Epithelial cell of esophagus (primary cell): ENCODE measurements at regions not wholly inside any gene's neighbourhood (a gene's known extent, or its start where the extent isn't known, plus 50 kb on each side); places are given as distances from the start of the nearest gene placed in this dataset.

ENCODE experiments used
- DNase-seq: peaks from one replicate; pipeline ENCODE4 v3.0.0; 2010; ENCODE audit warnings: low read depth
- H3K4me3 ChIP-seq: 2 replicates; pipeline ENCODE4 v1.5.1; 2011; ENCODE audit warnings: mild to moderate bottlenecking, low read length, control low read depth
- TF ChIP-seq, protein P1 (sequence below): IDR thresholded peaks from 2 replicates; pipeline ENCODE4 v1.5.1; 2011; ENCODE audit warnings: low read depth, mild to moderate bottlenecking, low read length, control low read depth, inconsistent platforms; ENCODE audit not compliant: insufficient read depth; ENCODE audit errors: missing control alignments

DNA sequence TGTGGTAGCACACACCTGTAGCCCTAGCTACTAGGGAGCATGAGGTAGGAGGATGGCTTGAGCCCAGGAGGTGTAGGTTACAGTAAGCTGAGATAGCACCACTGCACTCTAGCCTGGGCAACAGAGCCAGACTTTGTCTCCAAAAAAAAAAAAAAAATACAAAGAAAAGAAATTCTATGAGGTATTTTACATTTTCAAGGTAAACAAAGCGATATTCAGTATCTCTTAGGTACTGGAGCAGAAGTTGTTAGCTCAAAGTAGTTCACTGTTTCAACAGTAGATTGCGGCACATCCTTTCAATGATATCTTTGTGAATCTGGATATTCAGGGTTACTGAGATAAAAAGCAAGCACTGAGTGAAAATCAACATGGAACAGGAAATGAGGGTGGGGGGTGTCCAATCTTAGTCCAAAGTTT, 318.5 kb downstream of the ZNF621 start:
- TF ChIP-seq, protein P1, sequence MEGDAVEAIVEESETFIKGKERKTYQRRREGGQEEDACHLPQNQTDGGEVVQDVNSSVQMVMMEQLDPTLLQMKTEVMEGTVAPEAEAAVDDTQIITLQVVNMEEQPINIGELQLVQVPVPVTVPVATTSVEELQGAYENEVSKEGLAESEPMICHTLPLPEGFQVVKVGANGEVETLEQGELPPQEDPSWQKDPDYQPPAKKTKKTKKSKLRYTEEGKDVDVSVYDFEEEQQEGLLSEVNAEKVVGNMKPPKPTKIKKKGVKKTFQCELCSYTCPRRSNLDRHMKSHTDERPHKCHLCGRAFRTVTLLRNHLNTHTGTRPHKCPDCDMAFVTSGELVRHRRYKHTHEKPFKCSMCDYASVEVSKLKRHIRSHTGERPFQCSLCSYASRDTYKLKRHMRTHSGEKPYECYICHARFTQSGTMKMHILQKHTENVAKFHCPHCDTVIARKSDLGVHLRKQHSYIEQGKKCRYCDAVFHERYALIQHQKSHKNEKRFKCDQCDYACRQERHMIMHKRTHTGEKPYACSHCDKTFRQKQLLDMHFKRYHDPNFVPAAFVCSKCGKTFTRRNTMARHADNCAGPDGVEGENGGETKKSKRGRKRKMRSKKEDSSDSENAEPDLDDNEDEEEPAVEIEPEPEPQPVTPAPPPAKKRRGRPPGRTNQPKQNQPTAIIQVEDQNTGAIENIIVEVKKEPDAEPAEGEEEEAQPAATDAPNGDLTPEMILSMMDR: no peak
- DNase-seq: no peak
- no peak overlapping the region for H3K4me3 ChIP-seq

DNA sequence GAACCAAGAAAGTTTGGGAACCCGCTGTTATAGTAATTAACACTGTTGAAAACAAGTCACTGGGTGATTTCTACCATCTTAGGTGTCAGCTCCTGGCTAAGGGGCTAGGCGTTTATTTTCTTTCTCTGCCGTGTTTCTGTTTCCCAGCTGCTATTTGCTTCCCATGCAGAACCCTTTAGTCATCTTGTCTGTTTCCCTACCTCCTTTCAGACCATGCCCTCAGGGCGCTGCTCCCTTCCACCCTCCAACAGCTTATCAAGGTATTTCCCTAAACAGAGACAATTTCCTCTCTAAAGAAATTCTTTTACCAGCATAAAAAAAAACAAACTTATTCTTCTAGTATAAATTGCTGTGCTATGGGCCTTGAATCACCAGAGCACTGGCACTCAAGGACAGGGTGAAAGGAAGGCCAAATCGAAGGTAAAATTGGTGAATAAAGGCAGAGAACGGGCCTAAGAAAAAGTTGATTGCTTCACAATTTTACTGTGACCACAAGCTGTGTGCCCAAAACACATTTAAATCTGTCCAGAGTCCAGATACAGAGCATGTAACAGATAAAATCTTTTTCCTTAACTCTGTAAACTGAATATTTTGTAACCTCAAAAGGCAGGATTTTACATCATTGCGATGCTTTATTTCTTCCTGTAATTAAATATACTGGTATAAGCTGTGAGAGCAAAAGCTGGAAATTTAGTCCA, 319.2 kb downstream of the ZNF621 start:
- TF ChIP-seq, protein P1: no peak
- DNase-seq: peak; percentile 86
- H3K4me3 ChIP-seq: no peak overlapping the region

DNA sequence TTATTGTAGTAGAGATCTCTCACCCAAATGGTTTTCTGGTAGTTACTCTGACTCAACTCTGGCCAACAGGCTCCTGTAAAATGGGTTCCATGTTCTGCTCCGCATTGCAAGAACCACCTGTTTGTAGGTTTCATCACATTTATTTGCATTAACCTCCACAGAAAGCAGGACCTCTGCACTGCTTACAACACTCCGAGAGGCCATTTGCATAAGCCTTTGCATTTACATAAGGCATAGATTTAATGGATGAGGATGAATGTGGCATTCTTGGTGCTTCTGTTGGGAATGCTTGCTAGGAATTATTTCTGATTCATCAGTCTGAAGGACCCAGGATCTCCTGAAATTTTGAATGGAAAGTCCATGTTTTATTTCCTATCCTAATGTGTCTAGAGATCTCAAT, 320.1 kb downstream of the ZNF621 start:
- H3K4me3 ChIP-seq: no peak overlapping the region
- DNase-seq: no peak
- TF ChIP-seq, protein P1: no peak

DNA sequence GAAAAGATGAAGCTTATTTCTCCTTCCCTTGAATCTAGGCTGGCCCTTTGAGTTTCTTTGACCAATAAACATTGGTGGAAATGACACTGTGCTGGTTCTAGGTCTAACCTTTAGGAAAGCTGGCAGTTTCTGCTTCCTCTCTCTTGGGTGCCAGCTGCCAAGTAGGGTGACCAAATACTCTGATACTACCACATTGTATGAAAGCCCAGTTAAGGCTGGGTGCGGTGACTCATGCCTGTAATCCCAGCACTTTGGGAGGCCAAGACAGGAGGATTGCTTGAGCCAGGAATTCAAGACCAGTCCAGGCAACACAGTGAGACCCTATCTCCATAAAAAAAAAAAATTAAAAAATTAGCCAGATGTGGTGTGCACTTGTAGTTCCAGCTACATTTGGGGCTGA, 320.7 kb downstream of the ZNF621 start:
- TF ChIP-seq, protein P1: no peak
- DNase-seq: no peak
- no peak overlapping the region for H3K4me3 ChIP-seq

DNA sequence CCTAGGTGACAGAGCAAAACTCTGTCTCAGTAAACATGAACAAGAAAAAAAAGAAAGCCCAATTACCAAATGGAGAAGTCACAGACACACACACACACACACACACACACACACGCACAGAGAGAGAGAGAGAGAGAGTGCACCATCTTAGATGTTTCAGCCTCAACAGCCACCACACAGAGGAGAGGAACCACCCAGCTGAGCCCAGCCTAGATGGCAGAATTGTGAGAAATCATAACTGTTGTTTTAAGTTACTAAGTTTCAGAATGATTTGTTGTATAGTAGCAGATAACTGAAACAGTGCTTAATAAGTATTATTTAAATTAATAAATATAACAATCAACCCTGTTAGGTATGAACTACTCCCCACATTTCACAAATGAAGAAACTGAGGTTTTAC, 321.2 kb downstream of the ZNF621 start:
- no peak overlapping the region for H3K4me3 ChIP-seq
- TF ChIP-seq, protein P1: no peak
- no peak for DNase-seq

DNA sequence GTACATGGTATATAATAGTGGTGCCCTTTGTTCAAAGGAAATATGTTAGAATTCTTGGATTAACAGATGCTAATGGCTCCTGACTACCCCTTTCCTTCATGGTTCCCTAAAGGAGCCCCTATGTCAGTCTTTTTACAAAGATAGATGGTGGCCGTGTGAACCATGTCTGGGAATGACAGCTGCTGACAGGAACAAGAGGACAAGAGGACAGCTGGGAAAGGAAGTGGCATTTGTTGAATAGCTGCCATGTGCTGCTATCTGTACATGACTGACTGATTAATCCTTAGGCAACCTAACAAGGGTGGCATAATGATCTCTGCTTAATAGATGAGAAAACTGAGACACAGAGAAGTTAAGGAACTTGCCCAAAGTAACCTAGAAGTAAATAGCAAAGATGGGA, 321.7 kb downstream of the ZNF621 start:
- TF ChIP-seq, protein P1: no peak

DNA sequence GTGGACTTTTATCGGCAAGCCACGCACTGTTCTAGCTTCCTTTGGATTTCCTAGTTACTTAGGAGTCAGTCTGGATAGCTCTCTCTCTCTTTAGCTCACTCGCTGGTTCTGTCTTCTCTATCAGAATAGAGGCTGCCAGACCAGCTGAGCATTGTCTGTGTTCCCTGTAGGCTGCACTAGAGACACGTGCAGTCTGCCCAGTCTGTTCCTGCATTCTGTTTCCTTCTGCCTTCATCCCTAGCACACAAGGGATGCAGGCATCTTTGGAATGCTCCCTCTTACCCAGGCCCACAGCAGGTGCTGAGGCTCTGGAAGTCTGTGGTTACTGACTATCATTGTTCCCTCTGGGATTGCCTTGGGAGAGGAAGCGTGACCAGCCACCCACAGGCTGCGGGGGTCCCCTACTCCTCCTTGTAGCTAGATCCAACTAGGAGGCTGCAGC, 322.8 kb downstream of the ZNF621 start:
- peak; percentile 24 for DNase-seq
- H3K4me3 ChIP-seq: no peak overlapping the region
- TF ChIP-seq, protein P1: peak; percentile 37

More for the DNA sequence above, 321.7 kb downstream of the ZNF621 start:
- no peak overlapping the region for H3K4me3 ChIP-seq
- no peak for DNase-seq
